Inflammatory macrophage treated with lipopolysaccharide for 1 hour (primary cell): ENCODE measurements at regions not wholly inside any gene's neighbourhood (a gene's known extent, or its start where the extent isn't known, plus 50 kb on each side); places are given as distances from the start of the nearest gene placed in this dataset.
"Not testable (repeated sequence)": the region's sequence is repeated elsewhere in the genome, so short reads cannot be mapped to it uniquely, and the experiment has no call there.

Experiments
- DNase-seq, 2 donors: peaks; one replicate each; pipeline ENCODE4 v3.0.0-alpha.2; 2020 to 2022

GRCh38 chr20:1810572-1810925, 84.7 kb upstream of the SIRPA start:
- DNase-seq: no peak

GRCh38 chr20:1809611-1810510, 85.3 kb upstream of the SIRPA start:
- no peak for DNase-seq

GRCh38 chr20:1809131-1809572, 86.1 kb upstream of the SIRPA start:
- DNase-seq: no peak

GRCh38 chr20:1808101-1808500, 87.1 kb upstream of the SIRPA start:
- DNase-seq: no peak

- no peak for DNase-seq
Observed at GRCh38 chr20:1807394-1807793, 87.8 kb upstream of the SIRPA start.

- no peak for DNase-seq
Observed at GRCh38 chr20:1806456-1806855, 88.8 kb upstream of the SIRPA start.

GRCh38 chr20:1805816-1806215, 89.4 kb upstream of the SIRPA start:
- no peak for DNase-seq

- no peak for DNase-seq
Observed at GRCh38 chr20:1805161-1805581, 90.0 kb upstream of the SIRPA start.

GRCh38 chr20:1804554-1804956, 90.7 kb upstream of the SIRPA start:
- DNase-seq: no peak

GRCh38 chr20:1803932-1804501, 91.2 kb upstream of the SIRPA start:
- DNase-seq: no peak

- peak; percentile 87 to 89 for DNase-seq
Observed at GRCh38 chr20:1803061-1803931, 91.9 kb upstream of the SIRPA start.

GRCh38 chr20:1802385-1803060, 92.7 kb upstream of the SIRPA start:
- peak; percentile 67 to 69 for DNase-seq

GRCh38 chr20:1801929-1802306, 93.3 kb upstream of the SIRPA start:
- DNase-seq: no peak

- peak in 1 of 2 donors; percentile 62 for DNase-seq
Observed at GRCh38 chr20:1801225-1801928, 93.8 kb upstream of the SIRPA start.

GRCh38 chr20:1800777-1801176, 94.4 kb upstream of the SIRPA start:
- DNase-seq: no peak

- DNase-seq: no peak
Observed at GRCh38 chr20:1800180-1800579, 95.0 kb upstream of the SIRPA start.

- DNase-seq: not testable (repeated sequence)
Observed at GRCh38 chr20:1799746-1800145, 95.5 kb upstream of the SIRPA start.

GRCh38 chr20:1798982-1799381, 96.2 kb upstream of the SIRPA start:
- DNase-seq: no peak

- no peak for DNase-seq
Observed at GRCh38 chr20:1793821-1794220, 101.4 kb upstream of the SIRPA start.

- no peak for DNase-seq
Observed at GRCh38 chr20:1792274-1792673, 102.9 kb upstream of the SIRPA start.

GRCh38 chr20:1790386-1790785, 104.8 kb upstream of the SIRPA start:
- DNase-seq: no peak

- peak in 1 of 2 donors; percentile 22 for DNase-seq
Observed at GRCh38 chr20:1788044-1788443, 107.2 kb upstream of the SIRPA start.
